ENCODE measurements at regions not wholly inside any gene's neighbourhood (a gene's known extent, or its start where the extent isn't known, plus 50 kb on each side); places are given as distances from the start of the nearest gene placed in this dataset.

DNA sequence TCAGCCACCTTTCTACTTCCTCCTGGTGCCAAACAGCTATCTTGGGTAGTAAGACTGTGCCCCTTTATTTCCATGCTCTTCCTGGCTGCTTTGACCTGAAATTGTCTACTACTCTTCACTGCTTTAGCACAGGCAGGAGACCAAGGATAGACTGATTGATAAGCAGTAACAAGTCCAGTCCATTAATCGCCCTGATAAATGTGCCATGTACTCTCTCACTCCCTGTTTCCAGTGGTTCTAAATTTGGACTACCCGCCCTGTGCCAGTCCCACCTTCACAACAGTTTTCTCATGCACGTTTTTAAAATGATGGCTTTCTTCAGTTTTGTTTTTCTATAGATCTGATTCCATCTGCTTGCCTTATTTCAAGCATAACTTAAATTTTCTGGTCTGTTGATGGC is 189.6 kb upstream of the RBMS1 start:
- DNase-seq: no peak

DNA sequence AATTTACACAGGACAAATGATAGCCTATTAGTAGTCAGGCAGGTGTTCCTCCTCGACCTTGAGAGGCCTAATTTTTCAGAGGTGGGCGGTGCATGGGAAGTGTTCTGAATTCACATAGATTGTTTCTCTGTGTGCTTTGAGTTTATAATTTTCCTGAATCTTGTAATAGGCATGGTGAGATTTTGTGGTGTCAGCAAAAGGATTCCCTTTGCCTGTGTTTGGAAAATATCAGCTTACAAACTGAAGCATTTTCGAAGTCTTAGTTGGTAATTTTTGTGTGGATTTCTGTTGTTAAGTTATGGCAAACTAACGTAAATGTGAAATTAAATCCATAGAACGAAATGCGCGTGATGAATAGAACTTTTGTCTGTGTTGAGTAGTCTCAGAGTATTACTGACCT is 194.0 kb upstream of the RBMS1 start:
- DNase-seq: no peak

DNA sequence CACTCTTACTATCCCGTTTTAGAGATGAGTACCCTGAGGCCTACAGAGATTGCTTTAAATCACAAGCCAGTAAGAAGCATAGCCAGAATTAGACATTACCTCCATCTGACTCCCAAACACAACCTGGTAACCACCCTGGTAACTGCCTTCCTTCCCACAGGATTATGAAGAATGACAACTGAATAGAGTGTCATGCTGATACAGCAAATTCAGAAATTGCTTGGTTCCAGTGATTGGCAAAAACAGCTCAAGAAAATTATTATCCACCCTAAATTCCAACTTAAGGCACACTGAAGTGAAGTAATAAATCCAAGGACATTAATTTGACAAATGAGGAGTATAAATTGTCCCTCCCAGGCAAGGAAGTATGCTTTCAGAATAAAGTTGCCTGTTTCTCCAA is 195.8 kb upstream of the RBMS1 start:
- DNase-seq: no peak

DNA sequence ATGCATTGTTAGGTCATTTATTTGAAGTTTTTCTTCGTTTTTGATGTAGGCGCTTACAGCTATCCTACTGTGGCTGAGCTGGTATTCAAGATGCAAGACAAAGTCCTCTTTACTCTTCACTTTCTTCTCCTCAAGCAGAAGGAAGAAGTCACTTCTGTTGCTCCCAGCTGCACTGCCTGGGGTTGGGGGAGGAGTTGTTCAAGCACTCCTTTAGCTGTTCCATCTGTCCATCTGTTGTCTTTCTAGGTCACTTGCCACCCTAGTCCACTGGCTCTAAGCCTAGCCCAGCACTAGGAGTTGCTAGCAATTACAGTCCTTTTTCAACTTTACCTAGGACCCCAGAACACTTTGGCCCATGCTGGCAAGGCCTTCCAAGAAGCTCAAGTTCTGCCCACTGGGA is 200.6 kb upstream of the RBMS1 start:
- no peak for DNase-seq

DNA sequence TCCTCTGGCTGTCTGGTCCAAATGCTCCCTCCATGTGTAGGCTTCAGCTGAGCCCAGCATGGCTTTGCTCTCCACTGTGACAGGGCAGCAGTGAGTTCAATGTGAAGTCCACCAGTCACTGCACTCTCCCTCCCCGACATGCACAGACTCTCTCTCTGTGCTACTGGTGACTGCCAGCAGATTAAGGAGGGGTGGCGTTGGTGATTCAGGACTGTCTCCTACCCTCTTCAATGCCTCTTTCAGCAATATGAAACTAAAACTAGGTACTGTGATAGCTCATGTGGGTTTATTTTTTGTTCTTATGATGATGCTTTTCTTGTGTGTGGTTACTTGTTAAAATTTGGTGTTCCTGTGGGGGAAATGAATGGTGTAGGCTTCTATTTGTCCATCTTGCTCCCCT is 201.0 kb upstream of the RBMS1 start:
- DNase-seq: peak; percentile 38 to 54

DNA sequence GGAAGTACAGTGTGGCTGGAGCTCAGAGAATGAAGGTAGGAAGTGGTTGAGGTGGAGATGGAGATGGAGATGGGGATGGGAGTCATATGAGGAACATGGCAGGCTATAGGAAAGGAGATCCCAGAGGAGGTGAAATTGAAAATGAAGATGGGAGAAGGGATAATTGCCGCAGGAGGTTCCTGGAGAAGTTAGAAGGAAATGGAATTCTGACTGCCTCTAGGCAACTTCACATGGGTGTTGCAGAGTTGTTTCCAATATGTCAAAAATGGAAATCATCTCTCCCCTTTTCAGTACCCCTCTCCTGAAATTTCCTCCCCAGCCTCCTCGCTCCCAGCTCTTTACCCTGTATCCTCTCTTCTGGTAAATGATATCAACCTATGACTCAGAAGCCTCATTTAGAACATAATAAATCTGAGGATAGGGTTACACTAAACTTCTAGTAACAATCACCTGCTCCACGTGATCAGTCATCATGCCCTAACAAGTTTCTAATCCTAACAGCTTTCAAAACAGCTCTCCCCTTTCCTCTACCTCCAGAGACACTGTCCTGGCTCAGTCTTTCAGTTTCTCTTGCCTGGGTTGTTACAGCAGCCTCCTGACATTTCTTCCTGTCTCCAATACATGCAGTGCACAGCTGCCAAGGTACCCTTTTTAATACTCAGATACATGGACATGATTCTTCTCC is 201.9 kb upstream of the RBMS1 start:
- no peak for DNase-seq

DNA sequence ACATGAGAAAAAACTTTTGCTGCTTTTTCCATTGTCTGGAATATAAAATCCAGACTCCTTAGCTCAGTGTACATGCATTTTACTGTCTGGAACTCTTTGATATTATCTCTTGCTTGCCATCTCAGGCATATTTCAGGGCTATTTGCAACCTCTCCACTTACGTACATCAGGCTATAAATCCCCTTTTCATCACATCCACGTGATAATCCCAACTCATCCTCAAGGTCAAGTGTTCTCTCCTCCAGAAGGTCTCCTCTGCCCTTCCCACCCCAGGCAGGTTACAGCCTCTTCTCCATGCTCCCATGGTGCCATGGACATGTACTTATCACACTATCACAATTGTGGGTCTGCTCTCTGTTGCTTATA is 202.5 kb upstream of the RBMS1 start:
- no peak for DNase-seq

DNA sequence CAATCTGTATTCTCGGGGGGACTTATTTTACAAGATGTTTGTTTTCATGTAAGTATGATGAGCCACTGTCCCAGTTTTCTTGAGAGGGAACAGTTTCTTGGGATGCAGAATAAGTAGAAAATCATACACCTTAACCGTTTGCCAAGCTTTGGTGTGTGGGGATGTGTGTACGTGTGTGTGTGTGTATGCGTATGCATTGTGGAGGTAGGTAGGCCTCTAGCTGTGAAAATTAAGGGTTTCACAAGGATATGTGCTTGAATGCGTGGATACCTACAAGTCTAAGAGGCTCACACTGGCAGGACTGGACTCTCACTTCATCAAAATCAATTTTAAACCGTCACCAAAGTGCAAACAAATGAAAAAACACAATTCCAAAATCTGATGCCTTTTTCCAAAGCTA is 204.2 kb upstream of the RBMS1 start:
- no peak for DNase-seq

DNA sequence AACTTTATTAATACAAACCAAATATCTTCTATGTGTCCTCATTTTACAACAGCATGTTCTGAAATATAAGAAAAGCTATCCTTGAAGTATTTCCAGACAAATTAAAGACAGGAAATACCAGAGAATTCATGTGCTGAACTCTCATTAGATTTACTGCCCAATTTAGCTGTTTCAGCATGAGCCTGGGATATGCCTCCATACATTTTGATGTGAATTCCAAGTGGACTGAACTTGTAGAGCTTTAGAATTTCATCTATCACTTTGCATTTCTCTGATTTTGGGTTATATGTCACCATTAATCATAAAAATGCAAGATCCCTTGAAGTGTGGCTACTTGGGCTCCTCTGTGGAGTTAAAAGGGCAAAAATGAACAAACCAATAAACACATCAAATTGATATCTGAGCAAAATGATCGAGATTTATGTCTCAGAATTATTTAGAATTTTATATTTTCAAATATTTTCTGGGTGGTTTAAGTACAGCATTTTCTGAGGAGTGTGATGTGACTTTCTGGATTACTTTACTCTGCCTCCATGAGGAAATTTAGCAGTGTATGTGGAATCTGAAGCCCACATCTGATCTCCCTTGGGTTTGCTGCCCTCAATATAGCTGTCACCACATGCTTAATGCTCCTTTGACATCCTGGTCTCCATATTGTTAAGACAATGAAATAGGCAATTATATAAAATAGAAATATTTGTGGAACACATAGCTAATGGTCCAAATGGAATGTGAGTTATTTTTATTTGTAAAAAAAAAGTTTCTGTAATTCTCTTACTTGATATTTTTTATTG is 206.6 kb upstream of the RBMS1 start:
- DNase-seq: no peak

DNA sequence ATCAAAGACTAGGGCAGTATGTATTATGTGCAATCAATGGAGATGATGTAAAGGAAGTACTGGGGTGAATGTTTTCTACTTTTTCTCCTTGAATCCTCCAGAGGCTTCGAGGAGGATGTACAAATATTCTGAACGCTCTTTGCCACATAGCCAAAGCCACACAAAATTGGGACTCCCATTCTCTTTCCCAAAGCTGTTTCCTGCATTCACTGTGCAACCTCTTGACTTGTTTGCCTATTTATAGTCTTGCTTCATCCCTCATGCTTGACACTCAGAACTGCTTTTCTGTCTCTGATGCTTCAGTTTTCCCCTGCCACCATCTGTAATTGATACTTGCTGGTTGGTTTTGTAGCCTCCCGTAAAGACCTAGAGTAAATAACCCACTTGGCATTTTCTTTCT is 208.2 kb upstream of the RBMS1 start:
- no peak for DNase-seq

DNA sequence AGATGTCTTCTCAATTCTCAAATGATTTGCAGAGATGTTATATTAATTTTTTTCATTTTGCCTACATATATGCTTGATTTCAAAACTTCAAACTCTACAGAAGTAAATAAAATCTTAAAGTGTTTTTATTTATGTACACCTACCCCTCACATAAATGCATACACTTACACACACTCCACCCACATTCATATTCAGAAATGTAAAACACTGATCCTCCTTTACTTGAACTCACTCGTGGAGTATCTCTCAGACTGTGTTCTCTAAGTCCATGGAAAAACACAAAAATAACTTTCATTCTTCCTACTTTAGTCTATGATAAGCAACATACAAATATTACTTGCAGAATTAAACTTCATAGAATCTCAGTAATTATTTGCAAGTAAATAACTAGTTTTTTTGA is 209.1 kb upstream of the RBMS1 start:
- no peak for DNase-seq

DNA sequence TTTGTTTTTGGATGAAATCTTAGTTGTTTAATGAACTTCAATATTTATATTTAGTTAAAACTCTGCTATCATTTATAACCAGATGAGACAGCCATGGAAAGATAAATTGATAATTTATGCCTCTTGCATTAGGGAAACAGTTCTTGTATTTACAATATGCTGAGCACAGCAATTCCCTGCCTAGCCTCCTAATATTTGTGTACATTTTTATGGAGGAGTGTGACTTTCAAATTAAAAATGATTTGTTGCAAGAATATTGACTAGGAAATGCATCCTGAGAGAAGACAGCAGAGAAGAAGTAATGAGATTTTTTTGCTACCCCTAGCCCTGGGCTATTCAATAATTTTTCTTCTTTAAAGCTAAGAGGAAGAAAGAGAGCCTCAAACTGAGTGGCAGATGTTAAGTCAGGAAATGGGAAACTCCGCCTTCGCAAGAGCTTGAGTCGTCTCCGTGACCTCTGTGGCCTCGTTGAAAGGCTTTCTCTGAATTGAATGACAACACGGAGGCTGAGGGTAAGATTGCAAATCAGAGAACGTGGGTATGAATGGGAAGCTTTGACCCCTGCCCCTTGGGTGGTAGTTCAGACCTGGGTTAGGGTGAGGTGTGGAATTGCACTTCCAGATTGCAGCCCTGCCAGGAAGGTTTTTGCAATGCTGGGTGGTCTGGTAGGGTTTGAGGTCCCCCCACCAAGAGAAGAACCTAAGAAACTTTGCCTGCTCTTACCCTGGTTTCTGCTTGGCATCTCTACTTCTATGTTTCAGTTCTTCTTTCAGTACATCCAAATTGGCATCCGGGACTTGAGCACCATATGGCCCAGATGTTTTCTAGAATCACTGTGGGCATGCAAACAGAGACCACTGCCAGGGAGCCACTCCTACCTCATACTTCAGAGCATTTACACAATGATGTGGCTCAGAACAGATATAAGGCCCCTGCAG is 210.3 kb upstream of the RBMS1 start:
- peak; percentile 30 to 39 for DNase-seq

DNA sequence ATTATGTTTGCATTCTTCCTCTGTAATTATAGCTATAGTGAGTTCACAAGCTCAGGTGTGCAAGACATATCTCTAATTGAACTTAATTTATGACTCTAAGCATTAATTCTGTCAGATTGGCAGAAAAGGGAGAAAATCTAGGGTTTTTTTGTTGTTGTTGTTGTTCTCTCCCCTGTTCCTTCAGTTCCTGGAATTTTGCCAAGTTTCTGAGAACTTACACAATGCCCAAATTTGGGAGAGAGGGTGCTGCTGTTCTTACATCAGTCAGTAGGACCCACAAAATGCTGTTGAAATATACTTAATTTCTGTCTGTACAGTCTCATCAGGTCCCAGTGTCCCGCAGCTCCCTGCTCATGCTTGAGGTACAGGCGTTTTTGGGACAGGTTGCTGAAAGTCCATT is 221.8 kb upstream of the RBMS1 start:
- no peak for DNase-seq

DNA sequence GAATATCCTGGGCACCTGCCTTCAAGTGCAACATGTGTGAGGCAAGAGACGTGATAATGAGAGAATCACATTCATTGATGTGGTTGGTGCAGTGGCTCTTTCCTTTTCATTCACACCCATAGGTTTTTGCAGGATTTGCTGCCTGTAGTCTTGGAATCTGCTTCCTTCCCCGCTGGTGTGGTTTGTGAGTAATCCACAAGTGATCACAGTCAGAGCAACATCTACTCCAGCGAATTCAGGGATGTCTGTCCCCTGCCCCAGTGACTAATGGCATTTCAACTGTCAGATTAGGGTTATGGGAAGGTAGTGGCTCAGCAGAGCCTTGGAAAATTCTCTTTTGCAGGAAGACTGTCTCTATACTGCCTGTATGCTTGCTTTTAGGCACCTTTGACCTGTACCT is 225.5 kb upstream of the RBMS1 start:
- no peak for DNase-seq

DNA sequence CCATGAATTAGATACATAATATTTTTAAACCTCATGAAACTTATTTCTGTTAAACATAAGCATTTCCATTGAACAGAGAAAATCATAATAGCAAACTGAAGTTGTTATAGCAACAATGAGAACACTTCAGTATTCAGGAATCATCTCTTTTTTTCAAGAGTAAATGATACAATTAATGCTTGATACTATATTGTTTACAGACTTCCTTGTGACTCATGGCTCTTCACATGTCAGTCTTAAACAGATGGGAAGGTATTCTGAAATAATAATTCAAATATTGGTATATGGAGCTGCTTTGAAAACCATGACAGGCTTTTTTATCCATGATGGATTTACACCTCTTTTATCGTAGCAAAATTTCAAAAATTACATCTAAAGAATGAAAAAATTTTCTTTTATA is 226.5 kb upstream of the RBMS1 start:
- no peak for DNase-seq

DNA sequence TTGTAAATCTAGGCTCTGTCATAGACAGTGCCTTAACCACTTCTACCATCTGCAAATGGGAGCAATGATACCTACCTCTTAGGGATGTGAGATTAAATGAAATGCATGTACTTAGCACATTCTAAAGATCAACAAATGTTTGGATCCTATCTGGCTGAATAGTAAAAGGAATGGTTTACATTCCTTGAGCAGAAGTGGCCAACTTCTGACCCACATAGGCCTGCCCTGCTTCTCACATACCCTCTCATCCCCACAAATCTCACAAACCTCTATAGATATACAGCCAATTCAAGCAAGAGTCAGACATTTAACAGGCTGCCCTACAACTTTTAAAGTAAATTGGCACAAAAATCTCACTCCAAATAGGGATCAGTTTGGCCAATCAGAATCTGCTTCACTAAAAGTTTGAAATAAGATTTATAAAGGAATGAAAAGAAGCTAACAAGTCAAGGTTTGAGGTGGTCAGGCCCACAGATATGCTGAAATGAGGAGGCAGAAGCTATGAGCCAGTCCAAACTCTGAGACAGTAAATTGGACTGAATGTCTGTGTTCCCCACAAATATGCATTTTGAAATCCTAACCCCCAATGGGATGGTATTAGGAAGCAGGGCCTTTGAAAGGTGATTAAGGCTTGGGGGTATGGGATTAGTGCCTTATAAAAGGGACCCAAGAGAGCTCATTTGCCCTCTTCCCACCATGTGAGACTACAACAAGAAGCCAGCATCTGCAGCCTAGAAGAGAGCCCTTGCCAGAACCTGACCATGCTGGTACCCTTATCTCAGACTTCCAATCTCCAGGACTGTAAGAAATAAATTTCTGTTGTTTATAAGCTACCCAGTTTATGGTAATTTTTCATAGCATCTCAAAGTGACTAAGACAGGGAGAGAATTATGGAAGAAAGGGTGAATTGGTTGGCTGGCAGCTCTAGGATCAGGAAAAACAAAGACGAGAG is 227.8 kb upstream of the RBMS1 start:
- no peak for DNase-seq

DNA sequence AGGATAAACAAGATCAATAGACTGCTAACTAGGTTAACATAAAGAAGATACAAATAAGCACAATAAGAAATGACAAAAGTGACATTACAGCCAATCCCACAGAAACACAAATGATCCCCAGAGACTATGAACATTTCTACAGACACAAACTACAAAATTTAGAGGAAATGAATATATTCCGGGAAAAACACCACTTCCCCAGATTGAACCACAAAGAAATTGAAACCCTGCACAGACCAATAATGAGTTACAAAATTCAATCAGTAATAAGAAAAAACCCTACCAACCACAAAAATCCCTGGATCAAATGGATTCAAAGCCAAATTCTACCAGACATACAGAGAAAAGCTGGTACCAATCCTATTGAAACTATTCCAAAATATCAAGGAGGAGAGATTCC is 232.4 kb upstream of the RBMS1 start:
- DNase-seq: no peak

DNA sequence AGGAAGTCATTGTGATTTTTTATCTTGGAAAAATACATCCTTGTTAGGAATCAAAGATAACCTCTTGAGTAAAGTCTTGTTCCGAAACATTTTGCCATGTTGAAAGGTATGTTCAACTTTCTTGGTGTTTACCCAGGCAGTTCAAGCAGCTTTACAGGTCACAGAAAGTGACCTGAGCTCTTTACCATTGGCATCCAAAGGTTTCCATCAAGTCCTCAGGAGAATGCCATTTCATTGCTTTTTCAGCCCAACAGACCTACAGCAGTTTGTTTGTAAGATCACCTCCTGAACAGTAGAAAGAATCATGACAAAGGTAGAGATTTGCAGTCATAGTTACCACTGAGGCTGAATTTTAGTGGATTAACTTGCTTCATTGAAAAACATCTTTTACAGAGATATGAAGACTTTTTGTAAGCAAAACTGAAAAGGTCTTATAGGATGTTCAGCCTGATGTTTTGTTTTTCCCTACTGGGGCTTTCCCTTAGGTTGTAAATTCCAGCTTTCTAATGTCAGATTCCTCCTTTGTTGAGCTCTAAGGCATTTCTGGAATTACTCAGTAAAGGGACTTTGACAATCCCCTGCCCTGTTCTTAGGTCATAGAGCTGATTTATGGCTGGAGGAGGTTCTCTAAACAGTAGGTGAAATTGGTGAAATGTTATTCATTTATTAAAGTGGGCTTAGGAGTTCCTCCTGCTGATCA is 236.8 kb upstream of the RBMS1 start:
- no peak for DNase-seq

DNA sequence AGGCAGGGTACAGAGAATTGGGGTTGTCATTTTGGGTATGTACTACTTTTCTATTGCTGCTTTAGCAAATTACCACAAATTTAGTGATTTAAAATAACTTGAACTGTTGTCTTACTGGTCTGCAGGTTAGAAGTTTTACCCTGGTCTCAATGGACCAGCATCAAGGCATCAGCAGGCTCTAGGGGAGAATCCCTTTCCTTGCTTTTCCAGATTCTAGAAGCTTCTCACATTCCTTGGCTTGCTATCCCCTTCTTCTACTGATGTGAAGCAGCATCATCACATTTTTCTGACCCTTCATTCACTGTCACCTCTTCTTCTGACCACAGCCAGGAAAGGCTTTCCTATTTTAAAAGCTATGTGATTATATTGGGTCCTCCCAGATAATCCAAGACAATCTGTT is 237.8 kb upstream of the RBMS1 start:
- no peak for DNase-seq

DNA sequence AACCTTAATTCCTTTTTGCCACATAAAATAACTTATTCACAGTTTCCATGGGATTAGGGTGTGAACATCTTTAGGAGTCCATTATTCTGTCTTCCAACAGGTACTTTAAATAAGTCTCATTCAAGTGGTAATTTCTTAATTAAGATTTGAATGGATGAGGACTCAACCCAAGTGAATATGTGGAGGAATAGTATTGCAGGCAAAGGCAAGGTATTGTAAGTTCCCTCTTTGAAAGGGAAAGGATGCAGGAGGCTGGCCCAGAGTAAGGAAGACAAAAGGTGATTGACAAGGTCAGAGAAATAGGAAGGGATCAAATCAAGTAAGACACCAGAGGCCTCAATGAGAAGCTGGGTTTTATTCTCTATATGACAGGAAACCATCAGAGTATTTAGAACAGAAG is 238.2 kb upstream of the RBMS1 start:
- DNase-seq: no peak

DNA sequence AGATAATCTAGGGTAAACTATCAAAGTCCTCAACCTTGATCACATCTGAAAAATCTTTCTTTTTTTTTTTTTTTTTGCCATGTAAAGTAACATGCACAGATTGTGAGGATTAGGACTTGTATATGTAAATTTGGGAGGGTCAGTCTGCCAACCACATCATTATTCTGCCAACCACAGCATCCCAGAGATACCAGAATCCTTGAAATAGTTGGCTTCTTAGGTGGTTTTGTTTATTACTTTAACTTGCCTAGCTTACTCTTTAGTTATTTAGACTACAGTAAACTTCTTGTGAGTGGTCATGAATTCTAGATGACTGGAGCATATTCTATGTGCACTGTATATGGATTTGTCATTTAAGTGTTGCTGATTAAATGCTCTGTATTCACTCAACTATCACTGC is 242.1 kb upstream of the RBMS1 start:
- DNase-seq: no peak
